B cell (primary cell): ENCODE measurements at regions not wholly inside any gene's neighbourhood (a gene's known extent, or its start where the extent isn't known, plus 50 kb on each side); places are given as distances from the start of the nearest gene placed in this dataset.

Experiments used
- EZH2 ChIP-seq: IDR thresholded peaks from 2 replicates; pipeline ENCODE4 v1.6.1; 2012; ENCODE audit warnings: borderline replicate concordance, low read depth, mild to moderate bottlenecking, moderate library complexity, low read length; ENCODE audit not compliant: insufficient read depth, poor library complexity, severe bottlenecking
- TF ChIP-seq, protein P1 (sequence below): fragments of 200-600 bp; IDR thresholded peaks from one replicate; pipeline ENCODE4 v1.8.0; 2022; ENCODE audit warnings: antibody characterized with exemption, mild to moderate bottlenecking

DNA sequence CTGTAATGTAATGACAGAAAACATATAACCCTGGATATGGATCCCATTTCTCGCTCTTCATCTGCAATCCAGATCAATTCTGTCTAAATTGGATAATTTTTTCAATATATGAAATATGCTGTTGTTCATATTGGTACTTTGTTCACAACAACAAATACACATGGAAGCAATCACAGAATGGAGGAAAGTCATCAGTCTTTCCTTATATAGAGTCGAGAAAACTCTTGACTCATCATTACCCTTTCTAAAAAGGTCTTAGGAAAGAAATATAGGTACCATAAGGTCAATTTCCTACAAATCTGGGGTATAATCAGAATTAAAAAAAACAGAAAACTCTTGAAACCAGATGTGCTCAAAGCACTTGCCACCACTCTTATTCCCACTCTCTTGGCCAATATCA, 677.6 kb upstream of the ID4 start:
- TF ChIP-seq, protein P1, sequence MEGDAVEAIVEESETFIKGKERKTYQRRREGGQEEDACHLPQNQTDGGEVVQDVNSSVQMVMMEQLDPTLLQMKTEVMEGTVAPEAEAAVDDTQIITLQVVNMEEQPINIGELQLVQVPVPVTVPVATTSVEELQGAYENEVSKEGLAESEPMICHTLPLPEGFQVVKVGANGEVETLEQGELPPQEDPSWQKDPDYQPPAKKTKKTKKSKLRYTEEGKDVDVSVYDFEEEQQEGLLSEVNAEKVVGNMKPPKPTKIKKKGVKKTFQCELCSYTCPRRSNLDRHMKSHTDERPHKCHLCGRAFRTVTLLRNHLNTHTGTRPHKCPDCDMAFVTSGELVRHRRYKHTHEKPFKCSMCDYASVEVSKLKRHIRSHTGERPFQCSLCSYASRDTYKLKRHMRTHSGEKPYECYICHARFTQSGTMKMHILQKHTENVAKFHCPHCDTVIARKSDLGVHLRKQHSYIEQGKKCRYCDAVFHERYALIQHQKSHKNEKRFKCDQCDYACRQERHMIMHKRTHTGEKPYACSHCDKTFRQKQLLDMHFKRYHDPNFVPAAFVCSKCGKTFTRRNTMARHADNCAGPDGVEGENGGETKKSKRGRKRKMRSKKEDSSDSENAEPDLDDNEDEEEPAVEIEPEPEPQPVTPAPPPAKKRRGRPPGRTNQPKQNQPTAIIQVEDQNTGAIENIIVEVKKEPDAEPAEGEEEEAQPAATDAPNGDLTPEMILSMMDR: no peak
- TF ChIP-seq EZH2: no peak
